ENCODE measurements at regions not wholly inside any gene's neighbourhood (a gene's known extent, or its start where the extent isn't known, plus 50 kb on each side); places are given as distances from the start of the nearest gene placed in this dataset.

DNA sequence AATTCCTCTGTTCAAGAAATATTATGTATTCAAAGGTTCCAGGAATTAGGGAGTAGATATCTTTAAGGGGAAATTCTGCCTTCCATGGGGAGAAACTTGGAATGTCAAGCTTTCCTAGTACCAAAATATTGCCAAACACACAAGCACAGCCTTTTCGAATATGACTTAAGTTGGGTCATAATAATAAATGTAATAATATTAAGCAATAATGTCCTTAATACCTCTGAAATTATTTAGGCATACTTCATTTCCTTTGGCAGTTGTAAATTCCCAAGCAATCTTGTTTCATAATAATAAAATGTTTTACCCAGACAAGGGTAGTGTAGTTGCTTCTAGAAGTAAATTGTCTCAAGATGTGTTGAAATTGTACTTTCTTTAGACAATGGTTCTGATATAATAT lies 630.3 kb upstream of the CDH18 start:
- TF ChIP-seq, protein P1, sequence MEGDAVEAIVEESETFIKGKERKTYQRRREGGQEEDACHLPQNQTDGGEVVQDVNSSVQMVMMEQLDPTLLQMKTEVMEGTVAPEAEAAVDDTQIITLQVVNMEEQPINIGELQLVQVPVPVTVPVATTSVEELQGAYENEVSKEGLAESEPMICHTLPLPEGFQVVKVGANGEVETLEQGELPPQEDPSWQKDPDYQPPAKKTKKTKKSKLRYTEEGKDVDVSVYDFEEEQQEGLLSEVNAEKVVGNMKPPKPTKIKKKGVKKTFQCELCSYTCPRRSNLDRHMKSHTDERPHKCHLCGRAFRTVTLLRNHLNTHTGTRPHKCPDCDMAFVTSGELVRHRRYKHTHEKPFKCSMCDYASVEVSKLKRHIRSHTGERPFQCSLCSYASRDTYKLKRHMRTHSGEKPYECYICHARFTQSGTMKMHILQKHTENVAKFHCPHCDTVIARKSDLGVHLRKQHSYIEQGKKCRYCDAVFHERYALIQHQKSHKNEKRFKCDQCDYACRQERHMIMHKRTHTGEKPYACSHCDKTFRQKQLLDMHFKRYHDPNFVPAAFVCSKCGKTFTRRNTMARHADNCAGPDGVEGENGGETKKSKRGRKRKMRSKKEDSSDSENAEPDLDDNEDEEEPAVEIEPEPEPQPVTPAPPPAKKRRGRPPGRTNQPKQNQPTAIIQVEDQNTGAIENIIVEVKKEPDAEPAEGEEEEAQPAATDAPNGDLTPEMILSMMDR (IDR thresholded peaks at IDR 0.05): no peak
- no peak for TF ChIP-seq POLR2A (IDR thresholded peaks at IDR 0.05)
- TF ChIP-seq EP300 (IDR thresholded peaks at IDR 0.05): no peak
